ENCODE measurements at regions not wholly inside any gene's neighbourhood (a gene's known extent, or its start where the extent isn't known, plus 50 kb on each side); places are given as distances from the start of the nearest gene placed in this dataset.

GRCh38 chr2:225226441-225226840, 173.1 kb upstream of the NYAP2 start:
- TF ChIP-seq MTA3 (IDR thresholded peaks at IDR 0.05; ENCODE audit: borderline replicate concordance, low read length) = no peak
- TF ChIP-seq REST (IDR thresholded peaks at IDR 0.05; ENCODE audit: low read depth, low read length) = no peak
- no peak for TF ChIP-seq SMC3 (IDR thresholded peaks at IDR 0.05; ENCODE audit: borderline replicate concordance, low read length)
- TF ChIP-seq CTCF (IDR thresholded peaks at IDR 0.05 in 2 of 3, conservative IDR thresholded peaks at IDR 0.05 in 1 of 3; ENCODE audit: control insufficient read depth in 2 of 3, extremely low read depth in 1 of 3, insufficient read depth in 1 of 3, low read depth in 3 of 3, low read length in 3 of 3) = no peak
- TF ChIP-seq SIX5 (IDR thresholded peaks at IDR 0.05; ENCODE audit: low read depth, low read length, severe bottlenecking) = no peak
- TF ChIP-seq POLR2AphosphoS5 (IDR thresholded peaks at IDR 0.05; ENCODE audit: low read length) = no peak
- no peak for TF ChIP-seq NFIC (IDR thresholded peaks at IDR 0.05; ENCODE audit: low read depth, low read length)
- no peak for TF ChIP-seq CEBPB (IDR thresholded peaks at IDR 0.05; ENCODE audit: borderline replicate concordance in 1 of 2, low read depth in 2 of 2, low read length in 2 of 2)
- no peak for TF ChIP-seq PKNOX1 (IDR thresholded peaks at IDR 0.05)
- TF ChIP-seq EZH2 (IDR thresholded peaks at IDR 0.05; ENCODE audit: borderline replicate concordance, control insufficient read depth, low read depth, low read length) = no peak
- TF ChIP-seq CEBPZ (IDR thresholded peaks at IDR 0.05; ENCODE audit: low read depth, low read length) = no peak
